ENCODE measurements at regions not wholly inside any gene's neighbourhood (a gene's known extent, or its start where the extent isn't known, plus 50 kb on each side); places are given as distances from the start of the nearest gene placed in this dataset.
"Not testable (repeated sequence)": the region's sequence is repeated elsewhere in the genome, so short reads cannot be mapped to it uniquely, and the experiment has no call there.

- DNase-seq = no peak
- Histone ChIP-seq H3K79me2 (ENCODE audit: low read length) (no peaks in the 10 kb centered on the region), H3K4me3 (ENCODE audit: low read length) (no peak overlapping the region), H4K20me1 (ENCODE audit: insufficient read depth, low read length) (no peaks in the 10 kb centered on the region), H3K9me2 (replicated peaks; ENCODE audit: insufficient read depth, low read length) (no peaks in the 10 kb centered on the region), H3K27ac (ENCODE audit: low read length) (no peak overlapping the region), H3K27me3 (replicated peaks; ENCODE audit: insufficient read depth, low read length) (no peaks in the 10 kb centered on the region), H3K4me2 (ENCODE audit: low read depth, low read length) (peak overlapping the region; percentile 12; the same call in 1 of the 2 replicates), H3F3A (ENCODE audit: insufficient read depth, low read length) (no peaks in the 10 kb centered on the region), H3K9ac (ENCODE audit: low read length) (no peak overlapping the region), H3K36me3 (replicated peaks; ENCODE audit: insufficient read depth, low read length) (no peaks in the 10 kb centered on the region), H3K9me3 (replicated peaks; ENCODE audit: insufficient read depth, low read length) (no peaks in the 10 kb centered on the region), H3K4me1 (ENCODE audit: low read length) (no peaks in the 10 kb centered on the region), H2AFZ (ENCODE audit: low read length) (no peak overlapping the region)
- TF ChIP-seq EZH2phosphoT487 (IDR thresholded peaks at IDR 0.05; ENCODE audit: low read length) (no peak), EZH2 (optimal IDR thresholded peaks at IDR 0.05; ENCODE audit: low read depth, low read length) (no peak), CTCF (IDR thresholded peaks at IDR 0.05; ENCODE audit: low read length) (no peak)
Measured at GRCh38 chr20:29443819-29444218, 1813.6 kb upstream of the DEFB115 start.

- H2AFZ ChIP-seq (ENCODE audit: low read length); H3F3A ChIP-seq (ENCODE audit: insufficient read depth, low read length); H3K79me2 ChIP-seq (ENCODE audit: low read length); DNase-seq; H3K4me3 ChIP-seq (ENCODE audit: low read length); H3K4me2 ChIP-seq (ENCODE audit: low read depth, low read length); H3K9me3 ChIP-seq (replicated peaks; ENCODE audit: insufficient read depth, low read length); H3K9me2 ChIP-seq (replicated peaks; ENCODE audit: insufficient read depth, low read length); H3K36me3 ChIP-seq (replicated peaks; ENCODE audit: insufficient read depth, low read length); H3K4me1 ChIP-seq (ENCODE audit: low read length); H3K9ac ChIP-seq (ENCODE audit: low read length); H3K27ac ChIP-seq (ENCODE audit: low read length); H4K20me1 ChIP-seq (ENCODE audit: insufficient read depth, low read length); H3K27me3 ChIP-seq (replicated peaks; ENCODE audit: insufficient read depth, low read length): not testable (repeated sequence)
Measured at GRCh38 chr20:29445050-29445907, 1812.2 kb upstream of the DEFB115 start.

GRCh38 chr20:29447517-29448484 is 1809.7 kb upstream of the DEFB115 start:
- H2AFZ ChIP-seq (ENCODE audit: low read length); H3F3A ChIP-seq (ENCODE audit: insufficient read depth, low read length); H3K9me2 ChIP-seq (replicated peaks; ENCODE audit: insufficient read depth, low read length); H3K4me1 ChIP-seq (ENCODE audit: low read length); H3K9me3 ChIP-seq (replicated peaks; ENCODE audit: insufficient read depth, low read length); H3K79me2 ChIP-seq (ENCODE audit: low read length); DNase-seq; H3K9ac ChIP-seq (ENCODE audit: low read length); H4K20me1 ChIP-seq (ENCODE audit: insufficient read depth, low read length); H3K4me3 ChIP-seq (ENCODE audit: low read length); H3K4me2 ChIP-seq (ENCODE audit: low read depth, low read length); H3K36me3 ChIP-seq (replicated peaks; ENCODE audit: insufficient read depth, low read length); H3K27me3 ChIP-seq (replicated peaks; ENCODE audit: insufficient read depth, low read length); H3K27ac ChIP-seq (ENCODE audit: low read length): not testable (repeated sequence)

GRCh38 chr20:29448806-29449470 is 1808.5 kb upstream of the DEFB115 start:
- Histone ChIP-seq H3K79me2 (ENCODE audit: low read length) (no peaks in the 10 kb centered on the region), H3F3A (ENCODE audit: insufficient read depth, low read length) (no peaks in the 10 kb centered on the region), H3K9ac (ENCODE audit: low read length) (no peak overlapping the region), H3K9me3 (replicated peaks; ENCODE audit: insufficient read depth, low read length) (no peaks in the 10 kb centered on the region), H3K4me2 (ENCODE audit: low read depth, low read length) (no peak overlapping the region), H3K4me1 (ENCODE audit: low read length) (no peaks in the 10 kb centered on the region), H3K36me3 (replicated peaks; ENCODE audit: insufficient read depth, low read length) (no peaks in the 10 kb centered on the region), H4K20me1 (ENCODE audit: insufficient read depth, low read length) (no peaks in the 10 kb centered on the region), H2AFZ (ENCODE audit: low read length) (no peak overlapping the region), H3K27me3 (replicated peaks; ENCODE audit: insufficient read depth, low read length) (no peaks in the 10 kb centered on the region), H3K4me3 (ENCODE audit: low read length) (no peak overlapping the region), H3K27ac (ENCODE audit: low read length) (no peak overlapping the region), H3K9me2 (replicated peaks; ENCODE audit: insufficient read depth, low read length) (no peaks in the 10 kb centered on the region)
- TF ChIP-seq EZH2 (optimal IDR thresholded peaks at IDR 0.05; ENCODE audit: low read depth, low read length) (no peak), CTCF (IDR thresholded peaks at IDR 0.05; ENCODE audit: low read length) (no peak), EZH2phosphoT487 (IDR thresholded peaks at IDR 0.05; ENCODE audit: low read length) (no peak)
- no peak for DNase-seq
